ENCODE measurements at regions not wholly inside any gene's neighbourhood (a gene's known extent, or its start where the extent isn't known, plus 50 kb on each side); places are given as distances from the start of the nearest gene placed in this dataset.

- TF ChIP-seq CTCF (IDR thresholded peaks at IDR 0.05) (no peak), EZH2 (IDR thresholded peaks at IDR 0.05; ENCODE audit: borderline replicate concordance, insufficient read depth, low read depth, low read length, poor library complexity, severe bottlenecking) (no peak)
These were observed 130.7 kb downstream of the SAMD9 start for GRCh38 chr7:92987095-92987494.

All from B cell (primary cell).